H9 (cell line): ENCODE measurements at regions not wholly inside any gene's neighbourhood (a gene's known extent, or its start where the extent isn't known, plus 50 kb on each side); places are given as distances from the start of the nearest gene placed in this dataset.

Source experiments
- DNase-seq: peaks from one replicate; pipeline ENCODE4 v3.0.0-alpha.2; 2017
- H2AFZ ChIP-seq: one replicate; pipeline ENCODE4 v1.6.1; 2013; ENCODE audit warnings: mild to moderate bottlenecking, low read length, control low read depth, moderate library complexity
- H2AK5ac ChIP-seq: 2 replicates; pipeline ENCODE4 v1.6.1; 2013; ENCODE audit warnings: low read length, control low read depth, mixed read lengths; ENCODE audit not compliant: insufficient read length
- H2BK120ac ChIP-seq: one replicate; pipeline ENCODE4 v1.6.1; 2013; ENCODE audit warnings: low read depth, mild to moderate bottlenecking, low read length, control low read depth, inconsistent platforms; ENCODE audit not compliant: poor library complexity, severe bottlenecking
- H2BK12ac ChIP-seq: 2 replicates; pipeline ENCODE4 v1.6.1; 2013; ENCODE audit warnings: low read length, control low read depth, mixed read lengths, low read depth; ENCODE audit not compliant: insufficient read length
- H2BK15ac ChIP-seq: 2 replicates; pipeline ENCODE4 v1.6.1; 2013; ENCODE audit warnings: low read depth, low read length, control low read depth
- H2BK20ac ChIP-seq: one replicate; pipeline ENCODE4 v1.6.1; 2013; ENCODE audit warnings: low read depth, mild to moderate bottlenecking, low read length, control low read depth, inconsistent platforms; ENCODE audit not compliant: poor library complexity, severe bottlenecking
- H2BK5ac ChIP-seq: 2 replicates; pipeline ENCODE4 v1.6.1; 2013; ENCODE audit warnings: low read length, control low read depth, mixed read lengths; ENCODE audit not compliant: insufficient read length
- H3K14ac ChIP-seq: 2 replicates; pipeline ENCODE4 v1.6.1; 2013; ENCODE audit warnings: low read length, control low read depth; ENCODE audit not compliant: insufficient read depth
- H3K18ac ChIP-seq: 2 replicates; pipeline ENCODE4 v1.6.1; 2013; ENCODE audit warnings: low read depth, mild to moderate bottlenecking, mixed read lengths, low read length, control low read depth; ENCODE audit not compliant: insufficient read length
- H3K23ac ChIP-seq: 2 replicates; pipeline ENCODE4 v1.6.1; 2013; ENCODE audit warnings: low read length, control low read depth, mixed read lengths, low read depth; ENCODE audit not compliant: insufficient read length
- H3K23me2 ChIP-seq: 2 replicates; pipeline ENCODE4 v1.6.1; 2013; ENCODE audit warnings: low read depth, mild to moderate bottlenecking, mixed read lengths, low read length, control low read depth; ENCODE audit not compliant: insufficient read length, poor library complexity, severe bottlenecking
- H3K27ac ChIP-seq: 2 replicates; pipeline ENCODE4 v1.5.1; 2013; ENCODE audit warnings: low read length, control low read depth, mixed read lengths, low read depth; ENCODE audit not compliant: insufficient read length
- H3K27me3 ChIP-seq: 2 replicates; pipeline ENCODE4 v1.6.1; 2013; ENCODE audit warnings: low read length, control low read depth, inconsistent platforms; ENCODE audit not compliant: insufficient read depth
- H3K4ac ChIP-seq: 2 replicates; pipeline ENCODE4 v1.6.1; 2013; ENCODE audit warnings: low read depth, mild to moderate bottlenecking, control low read depth, inconsistent platforms, low read length, moderate library complexity
- H3K4me1 ChIP-seq: 2 replicates; pipeline ENCODE4 v1.6.1; 2013; ENCODE audit warnings: low read length, control low read depth, inconsistent platforms; ENCODE audit not compliant: insufficient read depth
- H3K4me2 ChIP-seq: 2 replicates; pipeline ENCODE4 v1.6.1; 2013; ENCODE audit warnings: low read length, control low read depth, mixed read lengths; ENCODE audit not compliant: insufficient read length, insufficient read depth
- H3K56ac ChIP-seq: 2 replicates; pipeline ENCODE4 v1.6.1; 2013; ENCODE audit warnings: low read depth, mild to moderate bottlenecking, mixed read lengths, low read length, control low read depth; ENCODE audit not compliant: insufficient read length
- H3K79me1 ChIP-seq: 2 replicates; pipeline ENCODE4 v1.6.1; 2013; ENCODE audit warnings: low read depth, mild to moderate bottlenecking, moderate library complexity, low read length, control low read depth, inconsistent platforms; ENCODE audit not compliant: insufficient read depth, poor library complexity, severe bottlenecking
- H3K79me2 ChIP-seq: 2 replicates; pipeline ENCODE4 v1.6.1; 2013; ENCODE audit warnings: low read length, control low read depth, inconsistent platforms; ENCODE audit not compliant: insufficient read depth
- H3K9ac ChIP-seq: 2 replicates; pipeline ENCODE4 v1.6.1; 2013; ENCODE audit warnings: low read length, control low read depth, mixed read lengths; ENCODE audit not compliant: insufficient read length; ENCODE audit errors: extremely low read depth
- H3K9me3 ChIP-seq: one replicate; pipeline ENCODE4 v1.6.1; 2013; ENCODE audit warnings: low read depth, low read length, inconsistent platforms; ENCODE audit not compliant: control insufficient read depth
- H3T11ph ChIP-seq: one replicate; pipeline ENCODE4 v1.6.1; 2013; ENCODE audit warnings: mild to moderate bottlenecking, low read length, control low read depth, inconsistent platforms
- H4K20me1 ChIP-seq: one replicate; pipeline ENCODE4 v1.6.1; 2013; ENCODE audit not compliant: control insufficient read depth, insufficient read length, insufficient read depth
- H4K5ac ChIP-seq: 2 replicates; pipeline ENCODE4 v1.6.1; 2013; ENCODE audit warnings: low read depth, mild to moderate bottlenecking, mixed read lengths, low read length, control low read depth; ENCODE audit not compliant: insufficient read length
- H4K8ac ChIP-seq: replicated peaks from 2 replicates; pipeline ENCODE4 v1.6.1; 2013; ENCODE audit warnings: low read length, control low read depth, mixed read lengths, low read depth; ENCODE audit not compliant: insufficient read length
- H4K91ac ChIP-seq: 2 replicates; pipeline ENCODE4 v1.6.1; 2013; ENCODE audit warnings: low read depth, mild to moderate bottlenecking, moderate library complexity, mixed read lengths, low read length, control low read depth; ENCODE audit not compliant: insufficient read length
- H3K27ac Mint-ChIP-seq, 3 experiments: 2 replicates in 2 of 3; 3 replicates in 1 of 3; pipeline ENCODE4 v1.8.0; 2020 to 2021; ENCODE audit warnings: mixed read lengths in 3 of 3, mild to moderate bottlenecking in 1 of 3, moderate library complexity in 1 of 3
- H3K27me3 Mint-ChIP-seq: 2 replicates; pipeline ENCODE4 v1.8.0; 2021; ENCODE audit warnings: low read depth, mild to moderate bottlenecking, moderate library complexity, mixed read lengths
- H3K36me3 Mint-ChIP-seq, 3 experiments: 2 replicates in 2 of 3; 3 replicates in 1 of 3; pipeline ENCODE4 v1.8.0; 2020 to 2021; ENCODE audit warnings: low read depth in 3 of 3, mixed read lengths in 3 of 3; ENCODE audit not compliant: insufficient read depth in 1 of 3
- H3K4me1 Mint-ChIP-seq, 2 experiments: 2 replicates each; pipeline ENCODE4 v1.8.0; 2020; ENCODE audit warnings: mixed read lengths in 2 of 2
- H3K4me3 Mint-ChIP-seq, 2 experiments: 2 replicates in 1 of 2; 3 replicates in 1 of 2; pipeline ENCODE4 v1.8.0; 2020 to 2021; ENCODE audit warnings: mild to moderate bottlenecking in 2 of 2, mixed read lengths in 2 of 2, moderate library complexity in 1 of 2
- H3K9me3 Mint-ChIP-seq, 2 experiments: 2 replicates in 1 of 2; 3 replicates in 1 of 2; pipeline ENCODE4 v1.8.0; 2020; ENCODE audit warnings: mild to moderate bottlenecking in 2 of 2, mixed read lengths in 2 of 2, moderate library complexity in 1 of 2
- WGBS: extraction: QIAGEN DNeasy Blood & Tissue Kit; methylation state at CpG from one replicate; pipeline ENCODE4 v1.1.7; 2013; ENCODE audit warnings: missing lambda C conversion rate, low lambda C conversion rate, mixed read lengths; ENCODE audit not compliant: insufficient read length; ENCODE audit errors: extremely low coverage; 5-methylcytosine and 5-hydroxymethylcytosine counted together
- TF ChIP-seq, protein P1 (sequence below): fragments of 200-600 bp; sonication (generic); conservative IDR thresholded peaks from 3 replicates; pipeline ENCODE4 v1.8.0; 2021; ENCODE audit warnings: antibody characterized with exemption, mild to moderate bottlenecking

DNA sequence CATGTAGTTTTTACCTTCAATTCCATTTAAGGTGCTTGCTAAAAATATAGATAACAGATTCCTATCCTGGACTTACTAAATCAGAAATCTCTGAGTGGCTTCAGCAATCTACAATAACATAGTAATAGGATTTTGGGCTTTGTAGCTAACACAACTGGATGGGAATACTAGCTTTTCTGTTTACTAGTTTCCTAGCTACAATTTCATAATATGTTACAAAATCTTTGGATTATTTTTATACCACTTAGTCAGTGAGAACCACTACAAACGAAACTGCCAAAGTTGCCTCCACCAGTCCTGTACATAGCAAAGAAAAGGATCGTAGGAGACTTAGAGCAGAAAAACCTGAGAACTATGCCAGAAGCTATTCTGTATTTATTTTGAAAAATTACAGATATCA lies 87.7 kb upstream of the ANO3 start:
- no peaks in the 10 kb centered on the region for H3K27me3 Mint-ChIP-seq

More for the DNA sequence above, 87.7 kb upstream of the ANO3 start:
- DNase-seq = no peak
- H3K9me3 ChIP-seq = no peaks in the 10 kb centered on the region
- no peaks in the 10 kb centered on the region for H4K20me1 ChIP-seq
- H2BK12ac ChIP-seq = no peak overlapping the region
- TF ChIP-seq, protein P1, sequence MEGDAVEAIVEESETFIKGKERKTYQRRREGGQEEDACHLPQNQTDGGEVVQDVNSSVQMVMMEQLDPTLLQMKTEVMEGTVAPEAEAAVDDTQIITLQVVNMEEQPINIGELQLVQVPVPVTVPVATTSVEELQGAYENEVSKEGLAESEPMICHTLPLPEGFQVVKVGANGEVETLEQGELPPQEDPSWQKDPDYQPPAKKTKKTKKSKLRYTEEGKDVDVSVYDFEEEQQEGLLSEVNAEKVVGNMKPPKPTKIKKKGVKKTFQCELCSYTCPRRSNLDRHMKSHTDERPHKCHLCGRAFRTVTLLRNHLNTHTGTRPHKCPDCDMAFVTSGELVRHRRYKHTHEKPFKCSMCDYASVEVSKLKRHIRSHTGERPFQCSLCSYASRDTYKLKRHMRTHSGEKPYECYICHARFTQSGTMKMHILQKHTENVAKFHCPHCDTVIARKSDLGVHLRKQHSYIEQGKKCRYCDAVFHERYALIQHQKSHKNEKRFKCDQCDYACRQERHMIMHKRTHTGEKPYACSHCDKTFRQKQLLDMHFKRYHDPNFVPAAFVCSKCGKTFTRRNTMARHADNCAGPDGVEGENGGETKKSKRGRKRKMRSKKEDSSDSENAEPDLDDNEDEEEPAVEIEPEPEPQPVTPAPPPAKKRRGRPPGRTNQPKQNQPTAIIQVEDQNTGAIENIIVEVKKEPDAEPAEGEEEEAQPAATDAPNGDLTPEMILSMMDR = no peak
- H3K9me3 Mint-ChIP-seq = peaks cover 0 to 2% of the 10 kb centered on the region in 2 experiments; a peak in 1 of 5 replicates
- H2AFZ ChIP-seq = no peak overlapping the region
- no peaks in the 10 kb centered on the region for H3K79me1 ChIP-seq
- no peak overlapping the region for H2BK15ac ChIP-seq
- no peak overlapping the region for H2BK5ac ChIP-seq
- H3K27ac ChIP-seq = no peak overlapping the region
- no peak overlapping the region for H3K14ac ChIP-seq
- no CpG with 5 or more reads among the region's 2 CpGs for WGBS
- no peak overlapping the region for H3K27ac Mint-ChIP-seq
- no peak overlapping the region for H4K5ac ChIP-seq
- H3K18ac ChIP-seq = no peak overlapping the region
- H3K4ac ChIP-seq = no peak overlapping the region
- H3K4me1 Mint-ChIP-seq = no peaks in the 10 kb centered on the region; a peak in 1 of 4 replicates
- no peak overlapping the region for H3K4me3 Mint-ChIP-seq
- H3K79me2 ChIP-seq = no peaks in the 10 kb centered on the region
- H3K23ac ChIP-seq = no peak overlapping the region
- no peak overlapping the region for H3K56ac ChIP-seq
- no peaks in the 10 kb centered on the region for H3K23me2 ChIP-seq
- H2BK120ac ChIP-seq = no peak overlapping the region
- H3K4me2 ChIP-seq = no peak overlapping the region
- H4K8ac ChIP-seq = no peak overlapping the region
- H4K91ac ChIP-seq = no peak overlapping the region
- no peaks in the 10 kb centered on the region for H3K27me3 ChIP-seq
- H3T11ph ChIP-seq = no peak overlapping the region
- no peak overlapping the region for H3K9ac ChIP-seq
- H3K4me1 ChIP-seq = no peaks in the 10 kb centered on the region
- no peak overlapping the region for H2BK20ac ChIP-seq
- no peak overlapping the region for H2AK5ac ChIP-seq
- H3K36me3 Mint-ChIP-seq = peaks cover 0 to 2% (median 0%) of the 10 kb centered on the region in 3 experiments; a peak in 2 of 7 replicates
